WERI-Rb-1 (cell line): ENCODE measurements at regions not wholly inside any gene's neighbourhood (a gene's known extent, or its start where the extent isn't known, plus 50 kb on each side); places are given as distances from the start of the nearest gene placed in this dataset.

Experiments used
- DNase-seq: peaks from one replicate; pipeline ENCODE4 v3.0.0-alpha.2; 2020
- H3K27ac ChIP-seq: fragments of 250-450 bp; sonication (Bioruptor Pico); 2 replicates; pipeline ENCODE4 v1.5.1; 2020; ENCODE audit warnings: mild to moderate bottlenecking, moderate library complexity
- H3K27me3 ChIP-seq: fragments of 250-450 bp; sonication (Bioruptor Pico); 2 replicates; pipeline ENCODE4 v1.5.1; 2021; ENCODE audit warnings: mild to moderate bottlenecking, low read depth, moderate library complexity; ENCODE audit not compliant: insufficient read depth, severe bottlenecking
- H3K36me3 ChIP-seq: fragments of 250-450 bp; sonication (Bioruptor Pico); 2 replicates; pipeline ENCODE4 v1.5.1; 2020; ENCODE audit warnings: mild to moderate bottlenecking, moderate library complexity
- H3K4me3 ChIP-seq: 2 replicates; pipeline ENCODE4 v1.5.1; 2011; ENCODE audit warnings: low read depth, mild to moderate bottlenecking, control low read depth, low read length
- H3K9me3 ChIP-seq: fragments of 250-450 bp; sonication (Bioruptor Pico); 2 replicates; pipeline ENCODE4 v1.5.1; 2021; ENCODE audit warnings: mild to moderate bottlenecking, moderate library complexity; ENCODE audit not compliant: severe bottlenecking
- TF ChIP-seq, protein P1 (sequence below): IDR thresholded peaks from 2 replicates; pipeline ENCODE4 v1.5.1; 2011; ENCODE audit warnings: low read depth, mild to moderate bottlenecking, control low read depth, inconsistent platforms, low read length

DNA sequence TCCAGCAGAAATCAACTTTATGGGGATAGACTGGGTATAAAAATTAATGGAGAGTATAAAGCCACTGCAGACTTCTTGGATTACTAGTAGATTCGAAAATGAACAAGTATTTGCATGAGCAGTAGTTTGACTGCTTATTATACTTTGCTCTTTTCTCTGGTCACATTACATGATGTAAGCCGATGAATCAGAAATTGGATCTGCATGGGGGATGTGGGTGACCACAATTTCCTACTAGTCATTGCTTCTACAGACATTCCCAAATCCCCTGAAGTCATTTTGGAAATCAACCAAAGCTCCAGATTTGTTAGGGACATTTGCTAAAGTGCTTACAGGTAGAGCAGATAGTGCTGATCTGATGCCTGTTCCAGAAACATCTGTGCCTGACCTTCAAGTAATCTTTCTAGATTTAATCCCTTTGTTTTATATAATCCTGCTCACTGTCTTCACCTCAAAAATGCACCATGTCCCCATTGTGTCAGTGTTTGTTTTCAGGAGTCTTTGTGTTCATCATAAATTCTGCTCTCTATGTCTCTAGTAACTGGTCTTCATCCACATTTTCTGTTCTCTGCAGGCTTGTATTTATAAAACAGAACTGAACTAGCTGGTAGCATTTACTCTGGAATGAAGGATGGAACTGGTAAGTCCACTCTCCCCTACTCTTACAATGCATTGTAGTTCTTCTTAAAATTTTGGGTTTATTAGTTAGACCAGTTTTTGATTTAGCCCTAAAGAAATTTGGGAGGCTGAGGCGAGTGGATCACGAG lies 201.5 kb upstream of the CSNK1A1L start:
- no peak for DNase-seq
- Histone ChIP-seq H3K36me3 (no peaks in the 10 kb centered on the region), H3K27me3 (no peaks in the 10 kb centered on the region), H3K4me3 (no peak overlapping the region), H3K9me3 (no peaks in the 10 kb centered on the region), H3K27ac (no peak overlapping the region)
- TF ChIP-seq, protein P1, sequence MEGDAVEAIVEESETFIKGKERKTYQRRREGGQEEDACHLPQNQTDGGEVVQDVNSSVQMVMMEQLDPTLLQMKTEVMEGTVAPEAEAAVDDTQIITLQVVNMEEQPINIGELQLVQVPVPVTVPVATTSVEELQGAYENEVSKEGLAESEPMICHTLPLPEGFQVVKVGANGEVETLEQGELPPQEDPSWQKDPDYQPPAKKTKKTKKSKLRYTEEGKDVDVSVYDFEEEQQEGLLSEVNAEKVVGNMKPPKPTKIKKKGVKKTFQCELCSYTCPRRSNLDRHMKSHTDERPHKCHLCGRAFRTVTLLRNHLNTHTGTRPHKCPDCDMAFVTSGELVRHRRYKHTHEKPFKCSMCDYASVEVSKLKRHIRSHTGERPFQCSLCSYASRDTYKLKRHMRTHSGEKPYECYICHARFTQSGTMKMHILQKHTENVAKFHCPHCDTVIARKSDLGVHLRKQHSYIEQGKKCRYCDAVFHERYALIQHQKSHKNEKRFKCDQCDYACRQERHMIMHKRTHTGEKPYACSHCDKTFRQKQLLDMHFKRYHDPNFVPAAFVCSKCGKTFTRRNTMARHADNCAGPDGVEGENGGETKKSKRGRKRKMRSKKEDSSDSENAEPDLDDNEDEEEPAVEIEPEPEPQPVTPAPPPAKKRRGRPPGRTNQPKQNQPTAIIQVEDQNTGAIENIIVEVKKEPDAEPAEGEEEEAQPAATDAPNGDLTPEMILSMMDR, result no peak

DNA sequence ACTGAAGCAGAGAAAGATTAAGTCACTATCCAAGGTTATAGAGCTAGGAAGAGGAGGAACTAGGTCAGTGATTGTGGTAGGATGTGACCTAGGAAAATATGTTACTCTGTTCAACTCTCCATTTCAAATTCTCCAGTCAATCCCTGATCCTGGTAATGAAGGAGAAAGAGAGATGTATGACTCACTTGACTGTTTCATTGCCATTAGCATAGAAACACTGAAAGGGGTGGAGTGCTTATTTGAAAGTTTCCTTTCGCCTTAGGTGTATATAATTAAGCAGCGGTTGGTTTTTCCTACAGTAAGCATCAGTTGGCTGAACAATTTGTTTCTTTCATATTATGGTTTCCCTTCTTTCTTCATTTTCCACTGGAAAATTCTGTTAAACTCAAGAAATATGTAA lies 198.1 kb upstream of the CSNK1A1L start:
- Histone ChIP-seq H3K27me3 (no peaks in the 10 kb centered on the region), H3K36me3 (no peaks in the 10 kb centered on the region), H3K9me3 (no peaks in the 10 kb centered on the region), H3K4me3 (no peak overlapping the region), H3K27ac (no peak overlapping the region)
- TF ChIP-seq, protein P1, result no peak
- DNase-seq, result no peak

- no peak for DNase-seq
- no peak overlapping the region for H3K4me3 ChIP-seq
- H3K27ac ChIP-seq, result no peak overlapping the region
- no peaks in the 10 kb centered on the region for H3K36me3 ChIP-seq
- no peaks in the 10 kb centered on the region for H3K27me3 ChIP-seq
- TF ChIP-seq, protein P1, result no peak
- H3K9me3 ChIP-seq, result no peaks in the 10 kb centered on the region
These were observed 197.2 kb upstream of the CSNK1A1L start for GRCh38 chr13:37302686-37303085.

DNA sequence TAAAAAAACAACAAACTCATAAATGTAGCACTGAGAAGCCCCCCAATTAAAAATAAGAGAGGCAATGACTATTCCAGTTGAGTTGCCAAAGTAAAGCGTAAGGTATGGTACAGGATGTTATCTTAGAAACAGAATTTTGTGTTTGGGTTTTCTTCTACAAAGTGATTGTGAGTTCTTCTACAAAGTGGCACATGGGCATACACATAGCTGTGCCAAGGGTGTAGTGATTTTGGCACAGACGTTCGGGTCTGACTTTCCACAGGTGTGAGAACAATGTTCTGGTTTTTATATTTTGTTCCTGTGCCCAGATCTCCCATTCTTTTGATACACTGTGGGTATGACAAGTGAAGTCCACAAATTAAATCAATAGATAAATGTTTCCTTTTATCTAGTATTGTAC lies 190.1 kb upstream of the CSNK1A1L start:
- no peak for DNase-seq
- TF ChIP-seq, protein P1, result no peak
- no peaks in the 10 kb centered on the region for H3K27me3 ChIP-seq

DNA sequence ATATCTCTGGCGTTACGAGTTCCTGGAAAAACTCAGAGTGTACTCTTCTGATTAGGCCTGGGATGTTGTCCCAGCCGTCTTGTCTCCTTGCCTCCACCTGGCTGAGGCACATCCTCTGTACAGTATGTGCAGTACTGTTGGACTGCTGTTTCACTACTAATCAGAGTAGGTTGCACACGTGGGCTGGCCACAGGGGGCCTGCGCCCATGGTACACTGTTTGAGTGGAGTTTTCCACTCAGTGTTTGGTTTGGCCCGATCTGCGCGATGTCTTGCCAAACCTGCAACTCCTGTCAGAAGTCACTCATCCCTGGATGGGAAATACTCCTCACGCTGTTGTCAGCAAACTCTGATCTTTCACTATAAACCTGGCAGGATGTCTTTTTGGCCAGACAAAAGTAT lies 189.6 kb upstream of the CSNK1A1L start:
- Histone ChIP-seq H3K9me3 (no peaks in the 10 kb centered on the region), H3K36me3 (no peaks in the 10 kb centered on the region), H3K27me3 (no peaks in the 10 kb centered on the region), H3K4me3 (no peak overlapping the region), H3K27ac (no peak overlapping the region)
- no peak for DNase-seq
- TF ChIP-seq, protein P1, result no peak

More for the DNA sequence above, 190.1 kb upstream of the CSNK1A1L start:
- H3K9me3 ChIP-seq, result no peaks in the 10 kb centered on the region
- H3K36me3 ChIP-seq, result no peaks in the 10 kb centered on the region
- no peak overlapping the region for H3K4me3 ChIP-seq
- H3K27ac ChIP-seq, result no peak overlapping the region

GRCh38 chr13:37294472-37294871 lies 189.0 kb upstream of the CSNK1A1L start:
- H3K27me3 ChIP-seq, result no peaks in the 10 kb centered on the region
- H3K4me3 ChIP-seq, result no peak overlapping the region
- TF ChIP-seq, protein P1, result no peak
- no peaks in the 10 kb centered on the region for H3K36me3 ChIP-seq
- no peak for DNase-seq
- no peaks in the 10 kb centered on the region for H3K9me3 ChIP-seq
- H3K27ac ChIP-seq, result no peak overlapping the region
